ENCODE measurements at regions not wholly inside any gene's neighbourhood (a gene's known extent, or its start where the extent isn't known, plus 50 kb on each side); places are given as distances from the start of the nearest gene placed in this dataset.

GRCh38 chr16:65172356-65172755, 50.5 kb upstream of the CDH11 start:
- no peaks in the 10 kb centered on the region for H3K36me3 Mint-ChIP-seq
- CTCF ChIA-PET: no interaction called here
- no peak overlapping the region for H3K27ac Mint-ChIP-seq
- no peaks in the 10 kb centered on the region for H3K9me3 Mint-ChIP-seq
- no peak overlapping the region for H3K4me3 Mint-ChIP-seq
- DNase-seq (ENCODE audit: low spot score) (no peak), ATAC-seq (no peak)
- POLR2A ChIA-PET: no interaction called here
- peaks cover 5% of the 10 kb centered on the region for H3K27me3 Mint-ChIP-seq (ENCODE audit: low read depth)
- TF ChIP-seq SOX15 (CRISPR knock-in tag; IDR thresholded peaks at IDR 0.05) (no peak), IRF2 (CRISPR knock-in tag; IDR thresholded peaks at IDR 0.05; ENCODE audit: borderline replicate concordance, low read depth) (no peak), TP53 (CRISPR knock-in tag; IDR thresholded peaks at IDR 0.05) (no peak), SP1 (CRISPR knock-in tag; conservative IDR thresholded peaks at IDR 0.05) (no peak), ZBTB21 (CRISPR knock-in tag; IDR thresholded peaks at IDR 0.05; ENCODE audit: borderline replicate concordance) (no peak), E2F4 (CRISPR knock-in tag; IDR thresholded peaks at IDR 0.05; ENCODE audit: borderline replicate concordance, low read depth) (no peak), ZNF263 (CRISPR knock-in tag; IDR thresholded peaks at IDR 0.05; ENCODE audit: low read depth) (no peak)
- H3K4me1 Mint-ChIP-seq: no peaks in the 10 kb centered on the region

Data from WTC11 (cell line).